PC-9 (cell line): ENCODE measurements at regions not wholly inside any gene's neighbourhood (a gene's known extent, or its start where the extent isn't known, plus 50 kb on each side); places are given as distances from the start of the nearest gene placed in this dataset.

ENCODE experiments used
- EZH2 ChIP-seq: fragments of 200-600 bp; sonication (generic); IDR thresholded peaks from 2 replicates; pipeline ENCODE4 v1.8.0; 2017; ENCODE audit warnings: antibody characterized with exemption, low read depth
- TF ChIP-seq, protein P1 (sequence below): fragments of 200-600 bp; sonication (generic); conservative IDR thresholded peaks from 2 replicates; pipeline ENCODE4 v1.6.1; 2017; ENCODE audit warnings: mixed run types, antibody characterized with exemption, mild to moderate bottlenecking, moderate library complexity

DNA sequence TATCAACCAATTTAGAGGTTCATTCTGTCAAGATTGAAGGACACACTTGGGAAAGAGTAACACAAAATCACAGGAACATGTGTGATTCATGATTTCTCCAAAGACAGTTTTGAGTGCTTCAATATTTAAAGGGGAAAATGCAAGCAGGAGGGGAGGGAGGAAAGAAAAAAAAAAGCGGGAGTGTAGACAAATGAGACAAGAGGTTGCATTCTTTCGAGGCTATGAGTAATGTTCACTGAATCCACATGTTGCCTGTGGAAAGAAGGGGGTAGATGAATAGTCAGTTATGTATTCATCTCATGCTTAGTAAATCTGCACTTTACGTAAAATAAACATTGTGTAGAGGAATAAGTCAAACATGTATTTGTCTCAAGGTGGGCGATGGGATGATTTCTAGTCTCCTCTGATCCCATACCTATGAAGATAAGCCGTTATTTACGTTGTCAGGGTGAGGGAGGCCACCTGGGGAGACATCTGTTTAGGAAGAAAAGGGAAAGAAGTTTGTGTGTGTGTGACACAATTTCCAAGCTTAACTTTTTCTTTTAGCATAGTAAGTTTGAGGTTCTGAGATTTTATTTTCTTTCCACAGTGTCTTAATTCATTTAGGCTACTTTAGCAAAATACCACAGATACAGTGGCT is 211.0 kb upstream of the ZC3H15 start:
- TF ChIP-seq, protein P1, sequence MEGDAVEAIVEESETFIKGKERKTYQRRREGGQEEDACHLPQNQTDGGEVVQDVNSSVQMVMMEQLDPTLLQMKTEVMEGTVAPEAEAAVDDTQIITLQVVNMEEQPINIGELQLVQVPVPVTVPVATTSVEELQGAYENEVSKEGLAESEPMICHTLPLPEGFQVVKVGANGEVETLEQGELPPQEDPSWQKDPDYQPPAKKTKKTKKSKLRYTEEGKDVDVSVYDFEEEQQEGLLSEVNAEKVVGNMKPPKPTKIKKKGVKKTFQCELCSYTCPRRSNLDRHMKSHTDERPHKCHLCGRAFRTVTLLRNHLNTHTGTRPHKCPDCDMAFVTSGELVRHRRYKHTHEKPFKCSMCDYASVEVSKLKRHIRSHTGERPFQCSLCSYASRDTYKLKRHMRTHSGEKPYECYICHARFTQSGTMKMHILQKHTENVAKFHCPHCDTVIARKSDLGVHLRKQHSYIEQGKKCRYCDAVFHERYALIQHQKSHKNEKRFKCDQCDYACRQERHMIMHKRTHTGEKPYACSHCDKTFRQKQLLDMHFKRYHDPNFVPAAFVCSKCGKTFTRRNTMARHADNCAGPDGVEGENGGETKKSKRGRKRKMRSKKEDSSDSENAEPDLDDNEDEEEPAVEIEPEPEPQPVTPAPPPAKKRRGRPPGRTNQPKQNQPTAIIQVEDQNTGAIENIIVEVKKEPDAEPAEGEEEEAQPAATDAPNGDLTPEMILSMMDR = no peak
- TF ChIP-seq EZH2 = no peak
